GM23338 (cell line): ENCODE measurements at regions not wholly inside any gene's neighbourhood (a gene's known extent, or its start where the extent isn't known, plus 50 kb on each side); places are given as distances from the start of the nearest gene placed in this dataset.

Experiments used
- ATAC-seq: fragments of 200-7000 bp; cut with Tn5 transposase; 3 replicates; pipeline ENCODE4 v1.9.1; 2020
- DNase-seq: peaks from one replicate; pipeline ENCODE4 v3.0.0-alpha.2; 2015; ENCODE audit warnings: low spot score
- H2AFZ ChIP-seq: fragments of 200-600 bp; sonication (generic); 2 replicates; pipeline ENCODE4 v1.8.0; 2016; ENCODE audit warnings: antibody characterized with exemption, mild to moderate bottlenecking, moderate library complexity
- H3F3A ChIP-seq: fragments of 200-600 bp; sonication (generic); replicated peaks from 2 replicates; pipeline ENCODE4 v1.8.0; 2017; ENCODE audit warnings: antibody characterized with exemption, mixed run types, low read depth
- H3K27ac ChIP-seq: fragments of 200-600 bp; sonication (generic); 2 replicates; pipeline ENCODE4 v1.6.1; 2016; ENCODE audit warnings: low read depth
- H3K27me3 ChIP-seq: fragments of 200-600 bp; sonication (generic); 2 replicates; pipeline ENCODE4 v1.8.0; 2016; ENCODE audit warnings: mild to moderate bottlenecking, mixed run types, moderate library complexity; ENCODE audit not compliant: insufficient read depth
- H3K36me3 ChIP-seq: fragments of 200-600 bp; sonication (generic); 2 replicates; pipeline ENCODE4 v1.8.0; 2016; ENCODE audit warnings: mild to moderate bottlenecking; ENCODE audit not compliant: insufficient read depth
- H3K4me1 ChIP-seq: fragments of 200-600 bp; sonication (generic); 2 replicates; pipeline ENCODE4 v1.8.0; 2016; ENCODE audit warnings: mild to moderate bottlenecking, moderate library complexity; ENCODE audit not compliant: insufficient read depth
- H3K4me2 ChIP-seq: fragments of 200-600 bp; sonication (generic); 2 replicates; pipeline ENCODE4 v1.7.1; 2017; ENCODE audit warnings: mixed run types
- H3K4me3 ChIP-seq: fragments of 200-600 bp; sonication (generic); 2 replicates; pipeline ENCODE4 v1.6.1; 2016; ENCODE audit warnings: mixed run types
- H3K79me2 ChIP-seq: fragments of 200-600 bp; sonication (generic); replicated peaks from 2 replicates; pipeline ENCODE4 v1.8.0; 2017; ENCODE audit warnings: mild to moderate bottlenecking; ENCODE audit not compliant: insufficient read depth
- H3K9me2 ChIP-seq: fragments of 200-600 bp; sonication (generic); 2 replicates; pipeline ENCODE4 v1.8.0; 2017; ENCODE audit not compliant: insufficient read depth
- H4K20me1 ChIP-seq: fragments of 200-600 bp; sonication (generic); replicated peaks from 2 replicates; pipeline ENCODE4 v1.8.0; 2017; ENCODE audit warnings: mild to moderate bottlenecking; ENCODE audit not compliant: insufficient read depth
- H3K27ac Mint-ChIP-seq: 2 replicates; pipeline ENCODE4 v1.8.0; 2020; ENCODE audit warnings: inconsistent platforms, mild to moderate bottlenecking, moderate library complexity, mixed read lengths
- H3K27me3 Mint-ChIP-seq: 3 replicates; pipeline ENCODE4 v1.8.0; 2022; ENCODE audit warnings: low read depth, mild to moderate bottlenecking, moderate library complexity, mixed read lengths, inconsistent platforms; ENCODE audit not compliant: insufficient read depth, poor library complexity
- H3K36me3 Mint-ChIP-seq: 3 replicates; pipeline ENCODE4 v1.8.0; 2021; ENCODE audit warnings: low read depth, mild to moderate bottlenecking, inconsistent platforms, moderate library complexity, mixed read lengths
- H3K4me1 Mint-ChIP-seq: 3 replicates; pipeline ENCODE4 v1.8.0; 2020; ENCODE audit warnings: mild to moderate bottlenecking, inconsistent platforms, mixed read lengths
- H3K4me3 Mint-ChIP-seq: 3 replicates; pipeline ENCODE4 v1.8.0; 2021; ENCODE audit warnings: moderate library complexity, mild to moderate bottlenecking, inconsistent platforms, mixed read lengths
- H3K9me3 Mint-ChIP-seq: 3 replicates; pipeline ENCODE4 v1.8.0; 2020; ENCODE audit warnings: moderate library complexity, mild to moderate bottlenecking, inconsistent platforms, mixed read lengths
- CREB1 ChIP-seq: fragments of 250-450 bp; sonication (Bioruptor Pico); IDR thresholded peaks from 2 replicates; pipeline ENCODE4 v1.5.0; 2020; ENCODE audit warnings: low read depth, mild to moderate bottlenecking, moderate library complexity
- EZH2 ChIP-seq: fragments of 200-600 bp; sonication (generic); IDR thresholded peaks from one replicate; pipeline ENCODE4 v1.8.0; 2017; ENCODE audit warnings: antibody characterized with exemption, mild to moderate bottlenecking, low read depth; ENCODE audit not compliant: unreplicated experiment
- EZH2phosphoT487 ChIP-seq: fragments of 200-600 bp; sonication (generic); IDR thresholded peaks from one replicate; pipeline ENCODE4 v1.8.1; 2018; ENCODE audit warnings: antibody characterized with exemption; ENCODE audit not compliant: unreplicated experiment
- JUNB ChIP-seq: IDR thresholded peaks from one replicate; pipeline ENCODE4 v1.6.1; 2016; ENCODE audit warnings: antibody characterized with exemption; ENCODE audit not compliant: unreplicated experiment
- NANOG ChIP-seq: IDR thresholded peaks from 2 replicates; pipeline ENCODE4 v1.6.1; 2016; ENCODE audit warnings: antibody characterized with exemption, borderline replicate concordance
- POLR2AphosphoS5 ChIP-seq: IDR thresholded peaks from 2 replicates; pipeline ENCODE4 v1.6.1; 2016; ENCODE audit warnings: antibody characterized with exemption, low read depth
- STAT1 ChIP-seq: IDR thresholded peaks from one replicate; pipeline ENCODE4 v1.6.1; 2016; ENCODE audit warnings: antibody characterized with exemption; ENCODE audit not compliant: unreplicated experiment
- ZNF114 ChIP-seq: fragments of 250-450 bp; sonication (Bioruptor Pico); IDR thresholded peaks from 2 replicates; pipeline ENCODE4 v1.5.0; 2020; ENCODE audit warnings: mild to moderate bottlenecking, moderate library complexity
- ZNF331 ChIP-seq: fragments of 250-450 bp; sonication (Bioruptor Pico); IDR thresholded peaks from 2 replicates; pipeline ENCODE4 v1.5.0; 2020; ENCODE audit warnings: low read depth, mild to moderate bottlenecking, moderate library complexity
- TF ChIP-seq, protein P1 (sequence below), 2 experiments: fragments of 200-600 bp in 1 of 2; sonication (generic) in 1 of 2; conservative IDR thresholded peaks; 2 replicates each; pipeline versions ENCODE4 v1.5.1 to v1.6.1; 2016 to 2017; ENCODE audit warnings: antibody characterized with exemption in 2 of 2, low read depth in 2 of 2, mild to moderate bottlenecking in 2 of 2, moderate library complexity in 1 of 2
- TF ChIP-seq, protein P2 (sequence below): fragments of 250-450 bp; sonication (Bioruptor Pico); IDR thresholded peaks from 2 replicates; pipeline ENCODE4 v1.5.0; 2020; ENCODE audit warnings: mild to moderate bottlenecking, moderate library complexity
- TF ChIP-seq, protein P3 (sequence below): IDR thresholded peaks from 2 replicates; pipeline ENCODE4 v1.6.1; 2016; ENCODE audit warnings: antibody characterized with exemption
- TF ChIP-seq, protein P4 (sequence below): IDR thresholded peaks from one replicate; pipeline ENCODE4 v1.6.1; 2018; ENCODE audit warnings: antibody characterized with exemption; ENCODE audit not compliant: unreplicated experiment

DNA sequence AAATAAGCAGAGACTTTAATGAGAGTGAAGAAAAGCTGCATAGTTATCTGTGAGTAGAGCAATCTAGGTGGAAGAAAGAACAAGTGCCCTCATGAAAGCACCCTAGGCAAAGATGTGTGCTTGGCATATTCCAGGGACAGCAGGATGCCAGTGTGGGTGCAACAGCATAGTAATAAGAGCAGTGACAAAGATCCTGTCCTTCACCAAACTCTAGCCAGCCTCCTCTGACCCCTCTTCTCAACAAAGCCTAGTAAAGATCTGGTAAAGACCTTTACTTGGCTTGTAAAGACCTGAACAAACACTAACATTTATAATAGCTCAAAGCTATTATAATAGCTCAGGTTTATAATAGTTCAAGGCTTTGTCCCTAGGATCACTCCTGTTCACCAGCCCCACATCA is 735.4 kb downstream of the PCDH7 start:
- no peaks in the 10 kb centered on the region for H3K27me3 Mint-ChIP-seq
- H3K27me3 ChIP-seq, result no peaks in the 10 kb centered on the region
- DNase-seq (no peak), ATAC-seq (no peak)
- no peak overlapping the region for H3K4me2 ChIP-seq
- TF ChIP-seq POLR2AphosphoS5, result no peak
- TF ChIP-seq, protein P1, sequence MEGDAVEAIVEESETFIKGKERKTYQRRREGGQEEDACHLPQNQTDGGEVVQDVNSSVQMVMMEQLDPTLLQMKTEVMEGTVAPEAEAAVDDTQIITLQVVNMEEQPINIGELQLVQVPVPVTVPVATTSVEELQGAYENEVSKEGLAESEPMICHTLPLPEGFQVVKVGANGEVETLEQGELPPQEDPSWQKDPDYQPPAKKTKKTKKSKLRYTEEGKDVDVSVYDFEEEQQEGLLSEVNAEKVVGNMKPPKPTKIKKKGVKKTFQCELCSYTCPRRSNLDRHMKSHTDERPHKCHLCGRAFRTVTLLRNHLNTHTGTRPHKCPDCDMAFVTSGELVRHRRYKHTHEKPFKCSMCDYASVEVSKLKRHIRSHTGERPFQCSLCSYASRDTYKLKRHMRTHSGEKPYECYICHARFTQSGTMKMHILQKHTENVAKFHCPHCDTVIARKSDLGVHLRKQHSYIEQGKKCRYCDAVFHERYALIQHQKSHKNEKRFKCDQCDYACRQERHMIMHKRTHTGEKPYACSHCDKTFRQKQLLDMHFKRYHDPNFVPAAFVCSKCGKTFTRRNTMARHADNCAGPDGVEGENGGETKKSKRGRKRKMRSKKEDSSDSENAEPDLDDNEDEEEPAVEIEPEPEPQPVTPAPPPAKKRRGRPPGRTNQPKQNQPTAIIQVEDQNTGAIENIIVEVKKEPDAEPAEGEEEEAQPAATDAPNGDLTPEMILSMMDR (conservative IDR thresholded peaks at IDR 0.05; ENCODE audit: low read depth in 2 of 2), result no peak
- TF ChIP-seq EZH2, result no peak
- TF ChIP-seq, protein P2, sequence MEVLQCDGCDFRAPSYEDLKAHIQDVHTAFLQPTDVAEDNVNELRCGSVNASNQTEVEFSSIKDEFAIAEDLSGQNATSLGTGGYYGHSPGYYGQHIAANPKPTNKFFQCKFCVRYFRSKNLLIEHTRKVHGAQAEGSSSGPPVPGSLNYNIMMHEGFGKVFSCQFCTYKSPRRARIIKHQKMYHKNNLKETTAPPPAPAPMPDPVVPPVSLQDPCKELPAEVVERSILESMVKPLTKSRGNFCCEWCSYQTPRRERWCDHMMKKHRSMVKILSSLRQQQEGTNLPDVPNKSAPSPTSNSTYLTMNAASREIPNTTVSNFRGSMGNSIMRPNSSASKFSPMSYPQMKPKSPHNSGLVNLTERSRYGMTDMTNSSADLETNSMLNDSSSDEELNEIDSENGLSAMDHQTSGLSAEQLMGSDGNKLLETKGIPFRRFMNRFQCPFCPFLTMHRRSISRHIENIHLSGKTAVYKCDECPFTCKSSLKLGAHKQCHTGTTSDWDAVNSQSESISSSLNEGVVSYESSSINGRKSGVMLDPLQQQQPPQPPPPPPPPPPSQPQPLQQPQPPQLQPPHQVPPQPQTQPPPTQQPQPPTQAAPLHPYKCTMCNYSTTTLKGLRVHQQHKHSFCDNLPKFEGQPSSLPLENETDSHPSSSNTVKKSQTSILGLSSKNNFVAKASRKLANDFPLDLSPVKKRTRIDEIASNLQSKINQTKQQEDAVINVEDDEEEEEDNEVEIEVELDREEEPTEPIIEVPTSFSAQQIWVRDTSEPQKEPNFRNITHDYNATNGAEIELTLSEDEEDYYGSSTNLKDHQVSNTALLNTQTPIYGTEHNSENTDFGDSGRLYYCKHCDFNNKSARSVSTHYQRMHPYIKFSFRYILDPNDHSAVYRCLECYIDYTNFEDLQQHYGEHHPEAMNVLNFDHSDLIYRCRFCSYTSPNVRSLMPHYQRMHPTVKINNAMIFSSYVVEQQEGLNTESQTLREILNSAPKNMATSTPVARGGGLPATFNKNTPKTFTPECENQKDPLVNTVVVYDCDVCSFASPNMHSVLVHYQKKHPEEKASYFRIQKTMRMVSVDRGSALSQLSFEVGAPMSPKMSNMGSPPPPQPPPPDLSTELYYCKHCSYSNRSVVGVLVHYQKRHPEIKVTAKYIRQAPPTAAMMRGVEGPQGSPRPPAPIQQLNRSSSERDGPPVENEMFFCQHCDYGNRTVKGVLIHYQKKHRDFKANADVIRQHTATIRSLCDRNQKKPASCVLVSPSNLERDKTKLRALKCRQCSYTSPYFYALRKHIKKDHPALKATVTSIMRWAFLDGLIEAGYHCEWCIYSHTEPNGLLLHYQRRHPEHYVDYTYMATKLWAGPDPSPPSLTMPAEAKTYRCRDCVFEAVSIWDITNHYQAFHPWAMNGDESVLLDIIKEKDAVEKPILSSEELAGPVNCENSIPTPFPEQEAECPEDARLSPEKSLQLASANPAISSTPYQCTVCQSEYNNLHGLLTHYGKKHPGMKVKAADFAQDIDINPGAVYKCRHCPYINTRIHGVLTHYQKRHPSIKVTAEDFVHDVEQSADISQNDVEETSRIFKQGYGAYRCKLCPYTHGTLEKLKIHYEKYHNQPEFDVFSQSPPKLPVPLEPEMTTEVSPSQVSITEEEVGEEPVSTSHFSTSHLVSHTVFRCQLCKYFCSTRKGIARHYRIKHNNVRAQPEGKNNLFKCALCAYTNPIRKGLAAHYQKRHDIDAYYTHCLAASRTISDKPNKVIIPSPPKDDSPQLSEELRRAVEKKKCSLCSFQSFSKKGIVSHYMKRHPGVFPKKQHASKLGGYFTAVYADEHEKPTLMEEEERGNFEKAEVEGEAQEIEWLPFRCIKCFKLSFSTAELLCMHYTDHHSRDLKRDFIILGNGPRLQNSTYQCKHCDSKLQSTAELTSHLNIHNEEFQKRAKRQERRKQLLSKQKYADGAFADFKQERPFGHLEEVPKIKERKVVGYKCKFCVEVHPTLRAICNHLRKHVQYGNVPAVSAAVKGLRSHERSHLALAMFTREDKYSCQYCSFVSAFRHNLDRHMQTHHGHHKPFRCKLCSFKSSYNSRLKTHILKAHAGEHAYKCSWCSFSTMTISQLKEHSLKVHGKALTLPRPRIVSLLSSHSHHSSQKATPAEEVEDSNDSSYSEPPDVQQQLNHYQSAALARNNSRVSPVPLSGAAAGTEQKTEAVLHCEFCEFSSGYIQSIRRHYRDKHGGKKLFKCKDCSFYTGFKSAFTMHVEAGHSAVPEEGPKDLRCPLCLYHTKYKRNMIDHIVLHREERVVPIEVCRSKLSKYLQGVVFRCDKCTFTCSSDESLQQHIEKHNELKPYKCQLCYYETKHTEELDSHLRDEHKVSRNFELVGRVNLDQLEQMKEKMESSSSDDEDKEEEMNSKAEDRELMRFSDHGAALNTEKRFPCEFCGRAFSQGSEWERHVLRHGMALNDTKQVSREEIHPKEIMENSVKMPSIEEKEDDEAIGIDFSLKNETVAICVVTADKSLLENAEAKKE (CRISPR knock-in tag), result no peak
- no peak for TF ChIP-seq JUNB
- TF ChIP-seq EZH2phosphoT487, result no peak
- TF ChIP-seq NANOG, result no peak
- no peak for TF ChIP-seq STAT1
- TF ChIP-seq, protein P3, sequence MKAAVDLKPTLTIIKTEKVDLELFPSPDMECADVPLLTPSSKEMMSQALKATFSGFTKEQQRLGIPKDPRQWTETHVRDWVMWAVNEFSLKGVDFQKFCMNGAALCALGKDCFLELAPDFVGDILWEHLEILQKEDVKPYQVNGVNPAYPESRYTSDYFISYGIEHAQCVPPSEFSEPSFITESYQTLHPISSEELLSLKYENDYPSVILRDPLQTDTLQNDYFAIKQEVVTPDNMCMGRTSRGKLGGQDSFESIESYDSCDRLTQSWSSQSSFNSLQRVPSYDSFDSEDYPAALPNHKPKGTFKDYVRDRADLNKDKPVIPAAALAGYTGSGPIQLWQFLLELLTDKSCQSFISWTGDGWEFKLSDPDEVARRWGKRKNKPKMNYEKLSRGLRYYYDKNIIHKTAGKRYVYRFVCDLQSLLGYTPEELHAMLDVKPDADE, result no peak
- no peak for TF ChIP-seq CREB1
- TF ChIP-seq, protein P4, sequence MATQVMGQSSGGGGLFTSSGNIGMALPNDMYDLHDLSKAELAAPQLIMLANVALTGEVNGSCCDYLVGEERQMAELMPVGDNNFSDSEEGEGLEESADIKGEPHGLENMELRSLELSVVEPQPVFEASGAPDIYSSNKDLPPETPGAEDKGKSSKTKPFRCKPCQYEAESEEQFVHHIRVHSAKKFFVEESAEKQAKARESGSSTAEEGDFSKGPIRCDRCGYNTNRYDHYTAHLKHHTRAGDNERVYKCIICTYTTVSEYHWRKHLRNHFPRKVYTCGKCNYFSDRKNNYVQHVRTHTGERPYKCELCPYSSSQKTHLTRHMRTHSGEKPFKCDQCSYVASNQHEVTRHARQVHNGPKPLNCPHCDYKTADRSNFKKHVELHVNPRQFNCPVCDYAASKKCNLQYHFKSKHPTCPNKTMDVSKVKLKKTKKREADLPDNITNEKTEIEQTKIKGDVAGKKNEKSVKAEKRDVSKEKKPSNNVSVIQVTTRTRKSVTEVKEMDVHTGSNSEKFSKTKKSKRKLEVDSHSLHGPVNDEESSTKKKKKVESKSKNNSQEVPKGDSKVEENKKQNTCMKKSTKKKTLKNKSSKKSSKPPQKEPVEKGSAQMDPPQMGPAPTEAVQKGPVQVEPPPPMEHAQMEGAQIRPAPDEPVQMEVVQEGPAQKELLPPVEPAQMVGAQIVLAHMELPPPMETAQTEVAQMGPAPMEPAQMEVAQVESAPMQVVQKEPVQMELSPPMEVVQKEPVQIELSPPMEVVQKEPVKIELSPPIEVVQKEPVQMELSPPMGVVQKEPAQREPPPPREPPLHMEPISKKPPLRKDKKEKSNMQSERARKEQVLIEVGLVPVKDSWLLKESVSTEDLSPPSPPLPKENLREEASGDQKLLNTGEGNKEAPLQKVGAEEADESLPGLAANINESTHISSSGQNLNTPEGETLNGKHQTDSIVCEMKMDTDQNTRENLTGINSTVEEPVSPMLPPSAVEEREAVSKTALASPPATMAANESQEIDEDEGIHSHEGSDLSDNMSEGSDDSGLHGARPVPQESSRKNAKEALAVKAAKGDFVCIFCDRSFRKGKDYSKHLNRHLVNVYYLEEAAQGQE, result no peak
- no peak for TF ChIP-seq ZNF114 (CRISPR knock-in tag)
- TF ChIP-seq ZNF331 (CRISPR knock-in tag), result no peak
- no peaks in the 10 kb centered on the region for H4K20me1 ChIP-seq
- no peaks in the 10 kb centered on the region for H3K9me3 Mint-ChIP-seq
- H3K36me3 Mint-ChIP-seq, result no peaks in the 10 kb centered on the region
- H3F3A ChIP-seq, result no peaks in the 10 kb centered on the region
- H3K9me2 ChIP-seq, result no peaks in the 10 kb centered on the region; the same call in 1 of the 2 replicates
- no peak overlapping the region for H3K4me3 ChIP-seq
- H3K27ac Mint-ChIP-seq, result no peak overlapping the region
- no peak overlapping the region for H3K4me3 Mint-ChIP-seq
- H3K27ac ChIP-seq, result no peak overlapping the region
- H3K4me1 ChIP-seq, result 0 out of 2 replicates have a peak, but pooled peaks cover 4% of the 10 kb centered on the region
- H2AFZ ChIP-seq, result peak overlapping the region; percentile 83; the same call in 1 of the 2 replicates
- H3K79me2 ChIP-seq, result no peaks in the 10 kb centered on the region
- no peaks in the 10 kb centered on the region for H3K36me3 ChIP-seq
- H3K4me1 Mint-ChIP-seq, result peaks cover 4% of the 10 kb centered on the region
